Kidney (tissue), 13 donors: ENCODE measurements at regions not wholly inside any gene's neighbourhood (a gene's known extent, or its start where the extent isn't known, plus 50 kb on each side); places are given as distances from the start of the nearest gene placed in this dataset.

Experiments used
- DNase-seq, 5 donors: peaks; one replicate each; pipeline ENCODE4 v3.0.0-alpha.2; 2013 to 2020
- FAIRE-seq: peaks from 2 replicates; lab custom pipeline; 2012; peaks lifted over from hg19 to GRCh38; lab: Jason Lieb, UNC
- H3K27ac ChIP-seq, 2 donors: one replicate each; pipeline ENCODE4 v1.7.0; 2013; ENCODE audit warnings: low read depth in 2 of 2, low read length in 2 of 2, inconsistent platforms in 1 of 2
- H3K27me3 ChIP-seq: one replicate; pipeline ENCODE4 v1.7.1; 2013; ENCODE audit warnings: low read length, inconsistent platforms; ENCODE audit not compliant: control insufficient read depth, insufficient read depth
- H3K36me3 ChIP-seq, 3 donors: one replicate each; pipeline versions ENCODE4 v1.7.0 to v1.7.1; 2013; ENCODE audit warnings: low read length in 3 of 3, control low read depth in 1 of 3, inconsistent platforms in 1 of 3; ENCODE audit not compliant: insufficient read depth in 3 of 3, control insufficient read depth in 2 of 3
- H3K4me1 ChIP-seq, 3 donors: one replicate each; pipeline versions ENCODE4 v1.7.0 to v1.7.1; 2013; ENCODE audit warnings: low read length in 3 of 3, inconsistent platforms in 1 of 3, low read depth in 1 of 3; ENCODE audit not compliant: control insufficient read depth in 2 of 3, insufficient read depth in 2 of 3
- H3K4me3 ChIP-seq, 3 donors: one replicate each; pipeline versions ENCODE4 v1.7.0 to v1.8.1; 2013; ENCODE audit warnings: low read length in 3 of 3, control low read depth in 1 of 3, inconsistent platforms in 1 of 3
- H3K9ac ChIP-seq, 3 donors: one replicate each; pipeline versions ENCODE4 v1.7.0 to v1.7.1; 2013; ENCODE audit warnings: low read length in 3 of 3, control low read depth in 1 of 3, inconsistent platforms in 1 of 3
- H3K9me3 ChIP-seq, 3 donors: one replicate each; pipeline versions ENCODE4 v1.7.0 to v1.7.1; 2013; ENCODE audit warnings: low read length in 3 of 3, control low read depth in 1 of 3, inconsistent platforms in 1 of 3; ENCODE audit not compliant: control insufficient read depth in 2 of 3, insufficient read depth in 1 of 3
- CTCF ChIP-seq: IDR thresholded peaks from 3 replicates; pipeline ENCODE4 v1.5.1; 2012; ENCODE audit warnings: mild to moderate bottlenecking, moderate library complexity, borderline replicate concordance; ENCODE audit not compliant: insufficient read depth; ENCODE audit errors: extremely low read depth
- intact Hi-C: fragments of 100-400 bp; cut with DNase I; formaldehyde crosslinking; loops from one replicate; pipeline ENCODE4 v1.11.1; 2022
- donor health status: control.
- donor health status: control.
- donor health status: control.
- donor health status: control.
- donor health status: control.
- donor health status: DM: yes; HTN: yes; CAD: no.
- donor health status: Normal renal cell carcinoma (clear cell type).

- H3K4me1 ChIP-seq: no peaks in the 10 kb centered on the region
- no peaks in the 10 kb centered on the region for H3K27me3 ChIP-seq
- no peak overlapping the region for H3K27ac ChIP-seq
- no peaks in the 10 kb centered on the region for H3K36me3 ChIP-seq
- no peaks in the 10 kb centered on the region for H3K9me3 ChIP-seq
- no peak overlapping the region for H3K9ac ChIP-seq
- TF ChIP-seq CTCF: no peak
- FAIRE-seq (no peak), DNase-seq (no peak)
- intact Hi-C loops: no loop called here
- H3K4me3 ChIP-seq: no peak overlapping the region
Observed at GRCh38 chr4:81807386-81807785, 335.7 kb upstream of the RASGEF1B start.

GRCh38 chr4:81806485-81806884 is 334.8 kb upstream of the RASGEF1B start:
- no peak for TF ChIP-seq CTCF
- Histone ChIP-seq H3K9ac (no peak overlapping the region), H3K4me3 (no peak overlapping the region), H3K9me3 (no peaks in the 10 kb centered on the region), H3K27ac (no peak overlapping the region), H3K4me1 (no peaks in the 10 kb centered on the region), H3K27me3 (no peaks in the 10 kb centered on the region), H3K36me3 (no peaks in the 10 kb centered on the region)
- intact Hi-C loops: no loop called here
- DNase-seq (no peak), FAIRE-seq (no peak)

DNA sequence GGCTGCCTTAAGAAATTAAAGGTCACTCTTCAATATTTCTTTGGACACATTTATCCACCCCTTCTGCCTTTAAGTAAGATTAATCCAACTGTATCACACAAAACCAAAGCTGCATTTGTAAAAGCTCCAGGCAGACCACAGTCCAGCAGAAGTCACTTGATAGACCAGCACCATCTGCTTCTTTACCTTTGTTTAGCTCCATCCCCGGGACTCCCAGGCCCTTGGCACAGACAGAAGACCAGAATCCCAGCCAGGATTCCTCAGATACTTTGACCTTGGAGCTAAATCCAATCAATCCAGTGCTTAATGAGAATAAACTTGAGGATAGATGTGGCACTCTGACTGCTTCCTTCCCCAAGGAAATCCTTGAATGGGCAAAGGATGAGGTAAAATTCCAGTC is 333.1 kb upstream of the RASGEF1B start:
- Histone ChIP-seq H3K36me3 (no peaks in the 10 kb centered on the region), H3K27ac (no peak overlapping the region), H3K4me3 (no peak overlapping the region), H3K9me3 (no peaks in the 10 kb centered on the region), H3K27me3 (no peaks in the 10 kb centered on the region), H3K4me1 (no peaks in the 10 kb centered on the region), H3K9ac (no peak overlapping the region)
- intact Hi-C loops: no loop called here
- FAIRE-seq (no peak), DNase-seq (no peak)
- no peak for TF ChIP-seq CTCF

- no peak for DNase-seq
- no peaks in the 10 kb centered on the region for H3K36me3 ChIP-seq
- H3K27ac ChIP-seq: no peak overlapping the region
- TF ChIP-seq CTCF: no peak
- H3K27me3 ChIP-seq: no peaks in the 10 kb centered on the region
- intact Hi-C loops: no loop called here
- no peaks in the 10 kb centered on the region for H3K4me1 ChIP-seq
- H3K9ac ChIP-seq: no peak overlapping the region
- H3K9me3 ChIP-seq: no peaks in the 10 kb centered on the region
- no peak overlapping the region for H3K4me3 ChIP-seq
- no peak for FAIRE-seq
Observed at GRCh38 chr4:81802285-81802846, 330.7 kb upstream of the RASGEF1B start.
